ENCODE measurements at regions not wholly inside any gene's neighbourhood (a gene's known extent, or its start where the extent isn't known, plus 50 kb on each side); places are given as distances from the start of the nearest gene placed in this dataset.

- no peak for DNase-seq
Measured at GRCh38 chr20:11190741-11191140, 516.9 kb upstream of the JAG1 start.

GRCh38 chr20:11192106-11192505 lies 518.3 kb upstream of the JAG1 start:
- DNase-seq, result no peak

- DNase-seq, result no peak
Measured at GRCh38 chr20:11193241-11193640, 519.4 kb upstream of the JAG1 start.

- no peak for DNase-seq
Measured at GRCh38 chr20:11195169-11195568, 521.4 kb upstream of the JAG1 start.

GRCh38 chr20:11195899-11196558 lies 522.2 kb upstream of the JAG1 start:
- no peak for DNase-seq

GRCh38 chr20:11197851-11198250 lies 524.1 kb upstream of the JAG1 start:
- DNase-seq, result no peak

- DNase-seq, result no peak
Measured at GRCh38 chr20:11200423-11200822, 526.6 kb upstream of the JAG1 start.

- peak; percentile 86 for DNase-seq
Measured at GRCh38 chr20:11204926-11205768, 531.3 kb upstream of the JAG1 start.

- no peak for DNase-seq
Measured at GRCh38 chr20:11205769-11206362, 532.1 kb upstream of the JAG1 start.

GRCh38 chr20:11207749-11208502 lies 534.1 kb upstream of the JAG1 start:
- no peak for DNase-seq

GRCh38 chr20:11210611-11211010 lies 536.8 kb upstream of the JAG1 start:
- no peak for DNase-seq

- DNase-seq, result no peak
Measured at GRCh38 chr20:11212272-11212671, 538.5 kb upstream of the JAG1 start.

- no peak for DNase-seq
Measured at GRCh38 chr20:11212902-11213301, 539.1 kb upstream of the JAG1 start.

- DNase-seq, result no peak
Measured at GRCh38 chr20:11214256-11214840, 540.5 kb upstream of the JAG1 start.

GRCh38 chr20:11216451-11217314 lies 542.9 kb upstream of the JAG1 start:
- no peak for DNase-seq

- DNase-seq, result no peak
Measured at GRCh38 chr20:11217326-11218172, 543.8 kb upstream of the JAG1 start.

- no peak for DNase-seq
Measured at GRCh38 chr20:11218173-11218680, 544.4 kb upstream of the JAG1 start.

GRCh38 chr20:11219192-11219591 lies 545.4 kb upstream of the JAG1 start:
- no peak for DNase-seq

- no peak for DNase-seq
Measured at GRCh38 chr20:11221046-11221445, 547.2 kb upstream of the JAG1 start.

- DNase-seq, result no peak
Measured at GRCh38 chr20:11222243-11222642, 548.4 kb upstream of the JAG1 start.

GRCh38 chr20:11227602-11228001 lies 553.8 kb upstream of the JAG1 start:
- DNase-seq, result no peak

Data from NCI-H748 treated with DMSO at 0.1 percent for 48 hours (cell line).